ENCODE measurements at regions not wholly inside any gene's neighbourhood (a gene's known extent, or its start where the extent isn't known, plus 50 kb on each side); places are given as distances from the start of the nearest gene placed in this dataset.

GRCh38 chr5:39675676-39676075 is 250.9 kb upstream of the DAB2 start:
- peaks cover 9% of the 10 kb centered on the region for H3K4me1 Mint-ChIP-seq (ENCODE audit: low read depth)
- H3K27me3 Mint-ChIP-seq (ENCODE audit: low read depth): peaks cover 17% of the 10 kb centered on the region
- peaks cover under 1% of the 10 kb centered on the region for H3K9me3 Mint-ChIP-seq (ENCODE audit: low read depth)
- no peak overlapping the region for H3K4me3 Mint-ChIP-seq (ENCODE audit: unreplicated experiment)
- TF ChIP-seq CTCF (IDR thresholded peaks at IDR 0.05): no peak
- peaks cover 1% of the 10 kb centered on the region for H3K36me3 Mint-ChIP-seq (ENCODE audit: low read depth)
- H3K27ac Mint-ChIP-seq (ENCODE audit: unreplicated experiment): no peak overlapping the region
- DNase-seq (ENCODE audit: low spot score): no peak

DNA sequence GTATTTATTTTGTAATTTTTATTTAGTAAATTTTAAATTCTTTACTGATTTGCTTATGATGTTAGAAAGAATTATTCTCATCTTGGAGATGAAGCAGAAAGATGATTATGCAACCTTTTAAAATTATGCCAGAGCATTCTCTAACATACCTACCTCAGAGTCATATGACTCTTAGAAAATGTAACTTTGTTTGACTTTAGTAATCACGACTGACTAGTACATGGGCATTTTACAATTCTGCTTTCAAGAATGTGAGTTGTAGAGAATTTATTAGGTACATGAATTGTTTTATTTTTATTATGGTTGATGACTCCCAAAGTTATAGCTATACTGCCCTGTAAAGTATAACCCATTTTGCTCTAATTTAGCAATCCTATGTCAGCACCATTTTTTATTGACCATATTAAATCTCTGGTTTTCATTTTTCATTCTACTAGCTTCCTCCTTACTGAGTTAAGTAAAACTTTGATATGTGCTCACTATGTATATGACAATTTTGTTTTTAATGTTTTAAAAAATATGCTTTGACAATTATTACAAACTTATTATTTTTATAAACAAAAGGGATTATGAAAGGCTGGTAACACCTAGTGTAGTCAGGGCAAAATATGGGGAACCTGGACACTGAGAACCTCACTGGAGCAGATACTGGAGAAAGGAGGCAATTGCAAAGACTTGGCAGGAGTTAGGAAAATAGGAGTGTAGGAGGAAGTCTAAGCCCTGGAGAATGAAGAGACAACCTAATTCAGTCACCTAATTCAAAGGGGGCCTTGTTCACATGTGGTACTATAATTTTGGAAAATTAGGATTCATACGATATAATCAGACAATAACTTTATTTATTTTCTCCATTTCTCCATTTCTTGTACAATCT is 249.7 kb upstream of the DAB2 start:
- Mint-ChIP-seq H3K27me3 (ENCODE audit: low read depth) (peaks cover 14% of the 10 kb centered on the region), H3K9me3 (ENCODE audit: low read depth) (no peaks in the 10 kb centered on the region), H3K4me1 (ENCODE audit: low read depth) (peaks cover 9% of the 10 kb centered on the region), H3K36me3 (ENCODE audit: low read depth) (peaks cover 1% of the 10 kb centered on the region), H3K4me3 (ENCODE audit: unreplicated experiment) (no peak overlapping the region), H3K27ac (ENCODE audit: unreplicated experiment) (no peak overlapping the region)
- TF ChIP-seq CTCF (IDR thresholded peaks at IDR 0.05): no peak
- DNase-seq (ENCODE audit: low spot score): no peak

GRCh38 chr5:39671561-39671961 is 246.8 kb upstream of the DAB2 start:
- no peak for DNase-seq (ENCODE audit: low spot score)
- peaks cover 9% of the 10 kb centered on the region for H3K4me1 Mint-ChIP-seq (ENCODE audit: low read depth)
- no peak overlapping the region for H3K27ac Mint-ChIP-seq (ENCODE audit: unreplicated experiment)
- no peak for TF ChIP-seq CTCF (IDR thresholded peaks at IDR 0.05)
- no peak overlapping the region for H3K4me3 Mint-ChIP-seq (ENCODE audit: unreplicated experiment)
- peaks cover 9% of the 10 kb centered on the region for H3K27me3 Mint-ChIP-seq (ENCODE audit: low read depth)
- peaks cover 1% of the 10 kb centered on the region for H3K36me3 Mint-ChIP-seq (ENCODE audit: low read depth)
- no peaks in the 10 kb centered on the region for H3K9me3 Mint-ChIP-seq (ENCODE audit: low read depth)

DNA sequence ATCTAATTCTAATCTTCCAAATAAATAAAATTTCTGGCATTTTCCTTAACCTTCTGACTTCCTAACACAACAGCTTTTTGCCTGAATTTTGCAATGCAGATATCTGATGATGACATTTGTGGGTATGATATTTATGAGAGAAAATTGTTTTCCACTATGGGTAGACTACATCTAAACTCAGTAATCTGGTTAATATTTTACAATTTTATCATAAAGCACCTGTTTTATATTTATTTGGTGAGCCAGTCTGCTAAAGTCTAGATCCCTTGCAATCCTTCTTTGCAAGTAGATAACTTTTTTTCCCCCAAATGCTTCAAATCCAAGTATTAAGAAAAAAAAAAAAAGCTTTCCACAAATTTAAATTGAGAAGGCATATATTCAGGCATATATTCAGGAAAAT is 246.2 kb upstream of the DAB2 start:
- Mint-ChIP-seq H3K27ac (ENCODE audit: unreplicated experiment) (no peak overlapping the region), H3K4me1 (ENCODE audit: low read depth) (peaks cover 9% of the 10 kb centered on the region), H3K9me3 (ENCODE audit: low read depth) (no peaks in the 10 kb centered on the region), H3K27me3 (ENCODE audit: low read depth) (peaks cover 9% of the 10 kb centered on the region), H3K4me3 (ENCODE audit: unreplicated experiment) (no peak overlapping the region), H3K36me3 (ENCODE audit: low read depth) (peaks cover 1% of the 10 kb centered on the region)
- no peak for TF ChIP-seq CTCF (IDR thresholded peaks at IDR 0.05)
- DNase-seq (ENCODE audit: low spot score): no peak

DNA sequence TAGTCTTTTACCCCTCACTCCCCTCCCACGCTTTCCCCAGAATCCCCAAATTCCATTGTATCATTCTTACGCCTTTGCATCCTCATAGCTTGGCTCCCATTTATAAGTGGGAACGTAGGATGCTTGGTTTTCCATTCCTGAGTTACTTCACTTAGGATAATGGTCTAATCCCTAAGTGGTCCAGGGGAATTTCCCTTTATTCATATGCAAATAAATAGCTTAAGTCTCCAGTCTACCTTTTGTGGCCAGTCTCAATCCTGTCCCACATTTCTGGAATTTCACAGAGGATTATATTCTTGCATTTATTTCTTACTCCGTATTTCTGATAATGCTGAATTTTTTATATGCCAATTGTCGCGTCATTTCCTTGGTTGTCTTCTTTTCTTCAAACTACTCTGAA is 245.6 kb upstream of the DAB2 start:
- H3K4me3 Mint-ChIP-seq (ENCODE audit: unreplicated experiment): no peak overlapping the region
- no peak for TF ChIP-seq CTCF (IDR thresholded peaks at IDR 0.05)
- no peak for DNase-seq (ENCODE audit: low spot score)
- H3K27me3 Mint-ChIP-seq (ENCODE audit: low read depth): peaks cover 9% of the 10 kb centered on the region
- H3K36me3 Mint-ChIP-seq (ENCODE audit: low read depth): peaks cover 1% of the 10 kb centered on the region
- no peaks in the 10 kb centered on the region for H3K9me3 Mint-ChIP-seq (ENCODE audit: low read depth)
- H3K27ac Mint-ChIP-seq (ENCODE audit: unreplicated experiment): no peak overlapping the region
- H3K4me1 Mint-ChIP-seq (ENCODE audit: low read depth): peaks cover 4% of the 10 kb centered on the region
